ENCODE measurements at regions not wholly inside any gene's neighbourhood (a gene's known extent, or its start where the extent isn't known, plus 50 kb on each side); places are given as distances from the start of the nearest gene placed in this dataset.

- Histone ChIP-seq H3K4me3 (no peak overlapping the region), H3K9me3 (no peaks in the 10 kb centered on the region), H3K36me3 (no peaks in the 10 kb centered on the region), H3K27ac (no peak overlapping the region), H3K27me3 (ENCODE audit: low read depth) (no peaks in the 10 kb centered on the region), H3K4me1 (no peaks in the 10 kb centered on the region)
- DNase-seq, result no peak
- no peak for ATAC-seq
- TF ChIP-seq CTCF (IDR thresholded peaks at IDR 0.05), result no peak
- intact Hi-C loops (cut with DNase I), result no loop called here
Observed at GRCh38 chr5:6026766-6027406, 351.5 kb downstream of the MED10 start.

- H3K27ac ChIP-seq, result no peak overlapping the region
- H3K36me3 ChIP-seq, result no peaks in the 10 kb centered on the region
- intact Hi-C loops (cut with DNase I), result no loop called here
- no peak overlapping the region for H3K4me3 ChIP-seq
- TF ChIP-seq CTCF (IDR thresholded peaks at IDR 0.05), result no peak
- no peak for ATAC-seq
- H3K9me3 ChIP-seq, result no peaks in the 10 kb centered on the region
- H3K27me3 ChIP-seq (ENCODE audit: low read depth), result no peaks in the 10 kb centered on the region
- DNase-seq, result no peak
- no peaks in the 10 kb centered on the region for H3K4me1 ChIP-seq
Observed at GRCh38 chr5:6019612-6020011, 358.7 kb downstream of the MED10 start.

- no peaks in the 10 kb centered on the region for H3K27me3 ChIP-seq (ENCODE audit: low read depth)
- no peak for DNase-seq
- no peak for TF ChIP-seq CTCF (IDR thresholded peaks at IDR 0.05)
- H3K4me1 ChIP-seq, result no peaks in the 10 kb centered on the region
- H3K4me3 ChIP-seq, result no peak overlapping the region
- no peaks in the 10 kb centered on the region for H3K36me3 ChIP-seq
- no peaks in the 10 kb centered on the region for H3K9me3 ChIP-seq
- intact Hi-C loops (cut with DNase I), result no loop called here
- H3K27ac ChIP-seq, result no peak overlapping the region
- no peak for ATAC-seq
Observed at GRCh38 chr5:6013506-6013905, 364.8 kb downstream of the MED10 start.

GRCh38 chr5:6011199-6011598 lies 367.1 kb downstream of the MED10 start:
- Histone ChIP-seq H3K27me3 (ENCODE audit: low read depth) (no peaks in the 10 kb centered on the region), H3K4me1 (no peaks in the 10 kb centered on the region), H3K36me3 (no peaks in the 10 kb centered on the region), H3K27ac (no peak overlapping the region), H3K9me3 (no peaks in the 10 kb centered on the region), H3K4me3 (no peak overlapping the region)
- no peak for TF ChIP-seq CTCF (IDR thresholded peaks at IDR 0.05)
- DNase-seq (no peak), ATAC-seq (no peak)
- intact Hi-C loops (cut with DNase I), result no loop called here

GRCh38 chr5:6006838-6007314 lies 371.5 kb downstream of the MED10 start:
- DNase-seq (no peak), ATAC-seq (no peak)
- H3K4me3 ChIP-seq, result no peak overlapping the region
- no peaks in the 10 kb centered on the region for H3K9me3 ChIP-seq
- no peak for TF ChIP-seq CTCF (IDR thresholded peaks at IDR 0.05)
- no peaks in the 10 kb centered on the region for H3K36me3 ChIP-seq
- H3K27me3 ChIP-seq (ENCODE audit: low read depth), result no peaks in the 10 kb centered on the region
- no peak overlapping the region for H3K27ac ChIP-seq
- H3K4me1 ChIP-seq, result no peaks in the 10 kb centered on the region
- intact Hi-C loops (cut with DNase I), result no loop called here

Measured in lower lobe of right lung (tissue), 2 donors.